ENCODE measurements at regions not wholly inside any gene's neighbourhood (a gene's known extent, or its start where the extent isn't known, plus 50 kb on each side); places are given as distances from the start of the nearest gene placed in this dataset.
"Not testable (repeated sequence)": the region's sequence is repeated elsewhere in the genome, so short reads cannot be mapped to it uniquely, and the experiment has no call there.

GRCh38 chr1:244304156-244304555, 147.6 kb downstream of the ADSS2 start:
- peak; percentile 88 for DNase-seq (ENCODE audit: low read depth)
- TF ChIP-seq, protein P1, sequence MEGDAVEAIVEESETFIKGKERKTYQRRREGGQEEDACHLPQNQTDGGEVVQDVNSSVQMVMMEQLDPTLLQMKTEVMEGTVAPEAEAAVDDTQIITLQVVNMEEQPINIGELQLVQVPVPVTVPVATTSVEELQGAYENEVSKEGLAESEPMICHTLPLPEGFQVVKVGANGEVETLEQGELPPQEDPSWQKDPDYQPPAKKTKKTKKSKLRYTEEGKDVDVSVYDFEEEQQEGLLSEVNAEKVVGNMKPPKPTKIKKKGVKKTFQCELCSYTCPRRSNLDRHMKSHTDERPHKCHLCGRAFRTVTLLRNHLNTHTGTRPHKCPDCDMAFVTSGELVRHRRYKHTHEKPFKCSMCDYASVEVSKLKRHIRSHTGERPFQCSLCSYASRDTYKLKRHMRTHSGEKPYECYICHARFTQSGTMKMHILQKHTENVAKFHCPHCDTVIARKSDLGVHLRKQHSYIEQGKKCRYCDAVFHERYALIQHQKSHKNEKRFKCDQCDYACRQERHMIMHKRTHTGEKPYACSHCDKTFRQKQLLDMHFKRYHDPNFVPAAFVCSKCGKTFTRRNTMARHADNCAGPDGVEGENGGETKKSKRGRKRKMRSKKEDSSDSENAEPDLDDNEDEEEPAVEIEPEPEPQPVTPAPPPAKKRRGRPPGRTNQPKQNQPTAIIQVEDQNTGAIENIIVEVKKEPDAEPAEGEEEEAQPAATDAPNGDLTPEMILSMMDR (IDR thresholded peaks at IDR 0.05; ENCODE audit: insufficient read depth, low read depth, low read length, missing control alignments): no peak
- H3K4me3 ChIP-seq (ENCODE audit: low read length): no peak overlapping the region

- DNase-seq (ENCODE audit: low read depth): no peak
- no peak overlapping the region for H3K4me3 ChIP-seq (ENCODE audit: low read length)
- TF ChIP-seq, protein P1 (IDR thresholded peaks at IDR 0.05; ENCODE audit: insufficient read depth, low read depth, low read length, missing control alignments): no peak
Observed at GRCh38 chr1:244304656-244305055, 147.1 kb downstream of the ADSS2 start.

DNA sequence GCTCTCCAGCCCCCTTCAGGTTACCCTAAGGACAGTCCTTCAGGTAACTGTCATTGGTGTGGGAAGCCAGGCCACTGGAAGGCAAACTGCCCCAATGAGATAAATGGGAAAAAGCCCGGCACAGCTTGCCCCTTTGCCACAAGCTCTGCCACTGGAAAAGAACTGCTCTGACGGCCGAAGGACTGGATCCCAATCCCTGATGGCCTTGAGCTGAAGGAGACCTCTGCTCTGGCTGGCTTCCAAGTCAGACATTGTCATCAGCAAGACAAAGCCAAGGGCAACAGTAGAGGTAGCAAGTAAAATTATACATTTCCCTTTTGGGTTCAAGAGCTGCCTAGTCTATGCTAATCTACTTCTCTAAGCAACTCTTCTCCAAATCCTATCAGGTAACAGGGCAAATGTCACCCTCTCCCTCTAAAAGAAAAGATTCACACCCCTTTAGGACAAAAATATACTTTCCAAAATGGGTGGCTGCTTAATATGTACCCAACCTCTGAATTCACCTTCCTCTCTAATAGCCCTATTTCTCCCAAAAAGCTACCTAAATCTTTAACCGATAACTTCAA, 145.8 kb downstream of the ADSS2 start:
- no peak for DNase-seq (ENCODE audit: low read depth)
- TF ChIP-seq, protein P1 (IDR thresholded peaks at IDR 0.05; ENCODE audit: insufficient read depth, low read depth, low read length, missing control alignments): no peak
- no peak overlapping the region for H3K4me3 ChIP-seq (ENCODE audit: low read length)

- no peak overlapping the region for H3K4me3 ChIP-seq (ENCODE audit: low read length)
- TF ChIP-seq, protein P1 (IDR thresholded peaks at IDR 0.05; ENCODE audit: insufficient read depth, low read depth, low read length, missing control alignments): no peak
- DNase-seq (ENCODE audit: low read depth): no peak
Observed at GRCh38 chr1:244306544-244306943, 145.2 kb downstream of the ADSS2 start.

GRCh38 chr1:244309191-244309590, 142.5 kb downstream of the ADSS2 start:
- H3K4me3 ChIP-seq (ENCODE audit: low read length); DNase-seq (ENCODE audit: low read depth): not testable (repeated sequence)

GRCh38 chr1:244311784-244312532, 139.8 kb downstream of the ADSS2 start:
- no peak for DNase-seq (ENCODE audit: low read depth)
- TF ChIP-seq, protein P1 (IDR thresholded peaks at IDR 0.05; ENCODE audit: insufficient read depth, low read depth, low read length, missing control alignments): no peak
- no peak overlapping the region for H3K4me3 ChIP-seq (ENCODE audit: low read length)

GRCh38 chr1:244313346-244313745, 138.4 kb downstream of the ADSS2 start:
- DNase-seq (ENCODE audit: low read depth): no peak
- TF ChIP-seq, protein P1 (IDR thresholded peaks at IDR 0.05; ENCODE audit: insufficient read depth, low read depth, low read length, missing control alignments): no peak
- no peak overlapping the region for H3K4me3 ChIP-seq (ENCODE audit: low read length)

Data from epithelial cell of esophagus (primary cell).